Muscle of leg (tissue), 3 donors: ENCODE measurements at regions not wholly inside any gene's neighbourhood (a gene's known extent, or its start where the extent isn't known, plus 50 kb on each side); places are given as distances from the start of the nearest gene placed in this dataset.

Experiments used
- DNase-seq: peaks from one replicate; pipeline ENCODE4 v3.0.0; 2013
- H3K27ac ChIP-seq: one replicate; pipeline ENCODE4 v1.5.1; 2013; ENCODE audit warnings: mild to moderate bottlenecking, low read length, control low read depth
- H3K27me3 ChIP-seq: one replicate; pipeline ENCODE4 v1.6.1; 2013; ENCODE audit warnings: low read length; ENCODE audit not compliant: control insufficient read depth, insufficient read depth
- H3K36me3 ChIP-seq: one replicate; pipeline ENCODE4 v1.6.1; 2013; ENCODE audit warnings: low read length; ENCODE audit not compliant: control insufficient read depth, insufficient read depth
- H3K4me1 ChIP-seq: one replicate; pipeline ENCODE4 v1.6.1; 2013; ENCODE audit warnings: low read length; ENCODE audit not compliant: control insufficient read depth, insufficient read depth
- H3K4me3 ChIP-seq: one replicate; pipeline ENCODE4 v1.5.1; 2013; ENCODE audit warnings: low read length, control low read depth
- H3K9me3 ChIP-seq: replicated peaks from 2 replicates; pipeline ENCODE4 v1.6.1; 2013; ENCODE audit warnings: low read depth, low read length; ENCODE audit not compliant: control insufficient read depth
- WGBS: methylation state at CpG from one replicate; pipeline ENCODE4 v1.1.5; 2013; ENCODE audit warnings: missing lambda C conversion rate; ENCODE audit not compliant: insufficient coverage; 5-methylcytosine and 5-hydroxymethylcytosine counted together

DNA sequence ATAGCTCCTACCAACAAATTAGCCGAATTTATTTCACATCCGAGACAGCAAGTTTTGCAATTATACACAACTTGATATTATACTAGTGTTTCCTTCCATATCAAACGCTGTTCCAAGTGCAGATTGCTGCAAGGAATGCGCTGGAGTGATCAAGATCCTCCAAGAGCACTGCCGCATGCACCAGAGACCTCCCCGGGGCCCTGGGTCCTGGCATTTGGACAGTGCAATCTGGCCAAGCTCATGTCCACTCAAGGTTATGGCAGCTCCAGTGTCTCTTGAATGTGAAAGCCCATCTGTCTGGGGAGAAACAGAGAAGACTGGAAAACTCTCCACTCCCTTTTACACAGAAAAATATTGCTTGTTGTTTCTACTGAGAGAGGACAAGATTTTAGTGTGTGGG, 111.9 kb downstream of the HSPH1 start:
- 40% methylated on average over 6 of the region's 6 CpGs for WGBS
- Histone ChIP-seq H3K9me3 (no peaks in the 10 kb centered on the region), H3K27me3 (peaks cover 4% of the 10 kb centered on the region), H3K36me3 (no peaks in the 10 kb centered on the region), H3K27ac (no peak overlapping the region), H3K4me1 (peaks cover 14% of the 10 kb centered on the region), H3K4me3 (no peak overlapping the region)
- DNase-seq: no peak

DNA sequence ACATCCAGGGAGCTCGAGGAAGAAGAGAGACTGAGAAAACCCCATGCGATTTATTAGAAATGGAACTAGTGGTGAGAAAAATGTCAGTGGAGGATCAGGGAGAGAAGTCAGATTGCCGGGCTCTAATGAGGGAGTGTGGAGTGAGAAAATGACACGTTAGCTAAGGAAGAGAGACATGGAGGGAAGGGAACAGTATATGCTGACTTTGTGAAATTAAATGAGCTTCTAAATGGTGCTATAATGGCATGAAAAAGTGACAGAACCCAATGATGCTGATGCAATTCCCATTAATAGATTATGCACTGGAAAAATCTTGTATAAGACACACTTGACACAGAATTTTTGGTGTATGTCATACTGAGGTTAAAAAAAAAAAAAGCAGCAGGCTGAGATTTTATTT, 112.6 kb downstream of the HSPH1 start:
- H3K27ac ChIP-seq: no peak overlapping the region
- no peak overlapping the region for H3K4me3 ChIP-seq
- no peaks in the 10 kb centered on the region for H3K9me3 ChIP-seq
- peaks cover 14% of the 10 kb centered on the region for H3K4me1 ChIP-seq
- WGBS: 70% methylated on average over 4 of the region's 4 CpGs
- no peak for DNase-seq
- H3K36me3 ChIP-seq: no peaks in the 10 kb centered on the region
- peaks cover 4% of the 10 kb centered on the region for H3K27me3 ChIP-seq

DNA sequence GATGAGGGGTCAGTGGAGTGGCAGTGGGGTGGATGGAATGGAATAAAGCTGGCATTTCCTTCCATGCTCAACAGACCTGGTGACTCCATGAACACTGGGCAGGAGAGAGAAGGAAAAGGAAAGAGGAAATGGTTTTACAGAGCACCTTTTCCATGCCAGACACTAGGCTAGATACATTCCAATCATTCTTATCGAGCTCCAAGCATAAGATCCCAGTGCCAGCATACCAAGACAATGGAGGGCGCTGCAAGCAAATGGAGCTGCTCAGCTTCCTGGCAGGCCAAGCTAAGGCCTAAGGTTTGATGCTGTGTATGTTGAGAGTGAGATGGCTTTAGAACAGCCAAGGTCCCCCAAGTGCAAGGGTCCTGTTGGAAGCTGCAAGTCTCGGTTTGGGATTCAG, 113.2 kb downstream of the HSPH1 start:
- WGBS: 55% methylated on average over 1 of the region's 3 CpGs

DNA sequence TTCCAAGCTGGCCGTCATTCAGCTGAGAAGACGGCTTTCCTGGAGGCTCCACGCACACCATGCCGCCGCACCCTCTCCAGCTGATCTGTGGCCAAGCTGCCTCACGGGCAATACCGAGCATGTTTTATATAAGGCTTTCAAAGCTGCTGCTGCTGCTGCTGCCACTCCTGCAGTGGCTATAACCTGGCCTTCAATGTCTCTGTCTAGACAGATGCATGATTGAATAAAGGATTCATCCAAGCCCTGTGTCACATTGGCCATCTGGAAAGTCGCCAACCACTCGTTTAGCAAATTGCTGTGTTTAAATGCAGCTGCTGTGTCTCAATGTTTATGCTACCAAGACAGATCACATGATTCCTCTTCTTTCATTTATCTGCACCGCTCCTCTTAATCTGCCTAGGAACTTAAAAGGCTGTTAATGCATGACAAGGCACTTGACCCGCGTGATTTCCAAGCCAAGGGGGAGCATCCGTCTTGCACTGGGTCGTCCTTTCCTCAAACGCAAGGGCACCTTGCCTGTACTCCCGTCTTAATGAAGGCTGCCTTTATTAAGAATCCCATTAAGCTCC, 114.3 kb downstream of the TEX26 start:
- no peaks in the 10 kb centered on the region for H3K36me3 ChIP-seq
- H3K27ac ChIP-seq: peak overlapping the region; percentile 8
- no peak overlapping the region for H3K4me3 ChIP-seq
- 32% methylated on average over 14 of the region's 16 CpGs for WGBS
- H3K4me1 ChIP-seq: peaks cover 24% of the 10 kb centered on the region
- peak; percentile 88 for DNase-seq
- no peaks in the 10 kb centered on the region for H3K9me3 ChIP-seq
- H3K27me3 ChIP-seq: peaks cover 4% of the 10 kb centered on the region

More for the DNA sequence above, 113.2 kb downstream of the HSPH1 start:
- DNase-seq: no peak
- Histone ChIP-seq H3K27me3 (peaks cover 4% of the 10 kb centered on the region), H3K4me1 (peaks cover 17% of the 10 kb centered on the region), H3K27ac (no peak overlapping the region), H3K9me3 (no peaks in the 10 kb centered on the region), H3K4me3 (no peak overlapping the region), H3K36me3 (no peaks in the 10 kb centered on the region)

DNA sequence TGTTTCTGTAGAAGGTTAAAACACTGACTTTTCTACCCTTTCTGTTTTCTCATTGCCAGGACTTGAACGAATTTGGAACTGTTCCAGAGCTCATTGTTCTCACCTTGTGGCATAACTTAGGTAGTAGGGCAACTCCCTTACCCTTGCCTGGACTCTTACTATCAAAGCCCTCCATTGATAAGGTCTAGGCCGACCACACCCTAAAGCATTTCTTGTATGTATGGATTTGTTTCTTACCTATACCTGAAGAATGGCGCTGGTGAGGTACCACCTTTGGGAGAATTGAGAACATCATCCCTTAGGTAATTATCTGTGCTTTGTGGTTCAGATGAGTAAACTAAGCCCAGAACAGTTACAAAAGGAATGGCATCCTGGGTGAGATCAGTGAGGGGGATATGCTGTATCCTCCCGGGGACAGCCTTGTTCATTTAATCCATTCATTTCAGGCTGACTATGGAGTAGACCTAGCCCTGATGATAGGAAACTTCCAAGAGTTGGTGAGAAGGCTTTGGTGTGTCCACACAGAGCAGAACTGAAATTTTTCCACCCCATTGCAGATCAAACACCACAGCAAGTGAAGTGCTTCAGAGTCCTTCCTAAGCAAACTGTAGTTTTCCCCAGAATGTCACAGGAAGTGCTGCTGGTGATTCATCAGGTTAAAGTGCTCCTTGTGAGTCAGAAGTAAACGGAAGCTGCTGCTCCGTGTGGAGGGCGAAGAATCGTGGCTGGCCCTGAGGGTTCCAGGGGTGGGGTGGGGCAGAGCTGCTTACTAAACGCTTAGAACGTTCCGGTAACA, 113.0 kb downstream of the TEX26 start:
- no peak for DNase-seq
- H3K27ac ChIP-seq: no peak overlapping the region
- no peaks in the 10 kb centered on the region for H3K9me3 ChIP-seq
- 38% methylated on average over 3 of the region's 11 CpGs for WGBS
- no peaks in the 10 kb centered on the region for H3K36me3 ChIP-seq
- peaks cover 4% of the 10 kb centered on the region for H3K27me3 ChIP-seq
- H3K4me1 ChIP-seq: peaks cover 24% of the 10 kb centered on the region
- no peak overlapping the region for H3K4me3 ChIP-seq

DNA sequence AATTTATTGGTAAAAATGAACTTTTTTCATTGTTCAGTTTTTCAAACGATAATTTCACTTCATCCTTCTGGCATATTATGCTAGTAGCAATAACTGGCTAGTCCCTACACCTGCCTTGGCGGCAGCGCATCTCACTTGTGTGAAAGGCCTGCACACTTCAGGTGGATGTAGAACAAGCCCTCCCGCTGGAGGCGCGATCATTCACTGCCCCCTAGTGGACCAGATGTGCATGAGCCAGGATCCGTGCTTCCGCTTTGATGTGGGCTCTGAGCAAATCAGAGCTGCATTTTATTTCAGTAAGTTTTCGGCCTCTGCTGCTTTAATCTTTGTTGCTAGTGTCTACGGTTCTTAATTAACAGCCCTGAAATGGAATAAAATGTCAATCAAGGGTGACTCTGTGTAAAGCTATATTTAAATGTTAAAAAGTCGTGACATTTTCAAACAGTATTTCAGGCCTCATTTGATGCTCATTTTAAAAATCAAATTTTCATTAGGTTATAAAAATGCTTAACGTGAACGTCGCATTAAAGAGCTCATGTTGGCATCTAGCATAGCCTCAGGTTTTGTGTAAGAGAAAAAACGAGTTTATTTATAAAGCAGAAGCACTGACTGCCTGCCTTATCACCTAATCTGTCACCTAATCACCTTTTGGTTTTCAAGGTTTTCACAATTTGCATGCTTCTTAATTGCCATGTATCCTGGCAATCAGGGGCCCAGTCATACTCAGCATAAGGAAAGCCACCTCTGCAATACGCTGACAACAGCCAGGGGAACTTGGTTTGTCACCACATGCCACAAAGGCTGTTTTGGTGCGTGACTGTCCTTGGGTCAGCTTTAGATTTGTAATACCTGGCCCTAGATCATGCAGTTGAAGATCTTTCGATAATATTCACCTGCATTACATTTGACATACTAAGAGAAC, 112.2 kb downstream of the TEX26 start:
- DNase-seq: peak; percentile 86
- Histone ChIP-seq H3K4me1 (peaks cover 24% of the 10 kb centered on the region), H3K9me3 (no peaks in the 10 kb centered on the region), H3K27ac (no peak overlapping the region), H3K27me3 (peaks cover 4% of the 10 kb centered on the region), H3K4me3 (no peak overlapping the region), H3K36me3 (no peaks in the 10 kb centered on the region)
- WGBS: 0% methylated on average over 8 of the region's 18 CpGs

DNA sequence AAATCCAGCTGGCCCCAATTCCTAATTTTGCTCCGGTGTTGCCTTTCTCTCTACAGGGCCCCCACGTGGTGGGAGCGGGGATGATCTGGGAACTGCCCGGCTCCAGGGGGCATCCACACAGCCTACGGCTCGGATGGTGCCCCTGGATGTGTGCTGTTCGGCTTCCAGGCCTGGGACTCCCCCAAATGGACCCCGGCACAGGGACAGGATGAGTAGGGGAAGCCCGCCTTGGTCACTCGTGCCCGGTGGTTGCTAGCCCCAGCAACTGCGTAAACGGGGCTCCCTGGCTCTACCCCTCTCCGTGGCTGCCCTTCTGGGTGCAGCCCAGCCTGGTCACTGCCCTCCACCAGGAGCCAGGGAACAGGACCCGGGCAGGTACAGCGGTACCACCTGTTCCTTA, 111.5 kb downstream of the TEX26 start:
- Histone ChIP-seq H3K4me3 (no peak overlapping the region), H3K9me3 (no peaks in the 10 kb centered on the region), H3K27me3 (peaks cover 4% of the 10 kb centered on the region), H3K27ac (no peak overlapping the region), H3K4me1 (peaks cover 24% of the 10 kb centered on the region), H3K36me3 (no peaks in the 10 kb centered on the region)
- no peak for DNase-seq
- WGBS: 39% methylated on average over 16 of the region's 16 CpGs

DNA sequence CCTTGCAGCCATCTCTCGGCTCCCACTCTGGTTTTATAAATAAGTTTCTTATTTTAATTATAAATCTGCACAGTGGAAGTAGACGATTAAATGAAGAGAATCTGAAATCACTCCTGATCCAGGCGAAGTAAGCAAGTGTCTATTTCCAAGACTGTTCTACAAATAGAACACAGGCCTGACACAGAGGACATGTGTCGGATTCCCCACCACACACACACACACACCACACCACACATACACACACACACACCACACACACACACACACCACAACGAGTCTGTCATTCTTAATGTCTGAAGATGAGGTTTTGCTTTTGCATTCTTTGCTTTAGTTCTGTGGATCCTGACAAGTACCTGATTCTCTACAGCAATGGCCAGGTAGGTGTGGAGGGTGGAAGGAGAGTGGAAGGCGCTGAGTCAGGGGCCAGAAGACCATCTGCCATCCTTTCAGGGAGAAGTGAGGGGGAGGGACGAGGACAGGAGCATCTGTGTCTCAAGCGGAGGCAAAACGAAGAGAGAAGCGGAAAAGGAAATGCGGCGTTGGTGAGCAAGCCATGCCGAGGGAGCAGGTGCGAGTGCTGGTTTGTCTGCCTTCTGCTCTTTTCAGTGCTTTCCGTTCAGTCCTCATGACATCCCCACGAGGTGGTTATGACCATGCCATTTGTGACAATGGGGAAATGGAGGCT, 110.2 kb downstream of the TEX26 start:
- H3K27ac ChIP-seq: no peak overlapping the region
- H3K9me3 ChIP-seq: no peaks in the 10 kb centered on the region
- H3K4me1 ChIP-seq: peaks cover 25% of the 10 kb centered on the region
- peaks cover 7% of the 10 kb centered on the region for H3K27me3 ChIP-seq
- no peak overlapping the region for H3K4me3 ChIP-seq
- DNase-seq: no peak
- WGBS: 92% methylated on average over 11 of the region's 16 CpGs
- no peaks in the 10 kb centered on the region for H3K36me3 ChIP-seq

DNA sequence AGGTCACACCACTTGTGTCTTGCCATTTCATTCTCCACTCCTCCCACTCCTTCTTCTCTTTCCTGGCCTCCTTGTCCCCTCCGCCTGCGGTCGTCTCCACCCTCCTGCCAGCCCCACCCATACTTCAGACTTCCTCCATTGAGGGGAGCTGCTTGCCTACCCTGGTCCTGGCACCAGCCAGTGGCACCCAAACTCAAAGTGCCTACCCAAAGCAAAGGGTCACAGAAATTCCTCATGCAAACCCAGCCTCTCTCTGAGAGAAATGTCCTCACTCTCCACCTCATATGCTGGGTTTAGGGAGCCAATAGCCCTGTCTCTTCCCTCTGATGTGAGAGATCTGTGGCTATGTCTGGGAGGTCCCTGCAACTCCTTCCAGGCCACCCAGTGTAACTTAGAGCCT, 109.6 kb downstream of the TEX26 start:
- H3K27ac ChIP-seq: peak overlapping the region; percentile 16
- H3K4me3 ChIP-seq: no peak overlapping the region
- peaks cover 7% of the 10 kb centered on the region for H3K27me3 ChIP-seq
- no peak for DNase-seq
- no peaks in the 10 kb centered on the region for H3K9me3 ChIP-seq
- WGBS: 61% methylated on average over 3 of the region's 3 CpGs
- no peaks in the 10 kb centered on the region for H3K36me3 ChIP-seq
- peaks cover 29% of the 10 kb centered on the region for H3K4me1 ChIP-seq
